Endothelial cell of umbilical vein (primary cell): ENCODE measurements at regions not wholly inside any gene's neighbourhood (a gene's known extent, or its start where the extent isn't known, plus 50 kb on each side); places are given as distances from the start of the nearest gene placed in this dataset.

Source experiments
- CTCF ChIP-seq, 2 donors: IDR thresholded peaks; 1 replicate in 1 of 2; 2 replicates in 1 of 2; pipeline ENCODE4 v1.5.1; 2011; ENCODE audit warnings: low read length in 2 of 2, mild to moderate bottlenecking in 2 of 2, moderate library complexity in 2 of 2, control low read depth in 1 of 2, inconsistent platforms in 1 of 2, low read depth in 1 of 2; ENCODE audit not compliant: insufficient read depth in 1 of 2; ENCODE audit errors: extremely low read depth in 1 of 2
- EZH2 ChIP-seq: IDR thresholded peaks from 2 replicates; pipeline ENCODE4 v1.6.1; 2012; ENCODE audit warnings: borderline replicate concordance, low read depth, mild to moderate bottlenecking, moderate library complexity, low read length, inconsistent platforms; ENCODE audit not compliant: severe bottlenecking
- GATA2 ChIP-seq: IDR thresholded peaks from 2 replicates; pipeline ENCODE4 v1.7.0; 2011; ENCODE audit warnings: low read depth, mild to moderate bottlenecking, moderate library complexity, mixed read lengths, low read length; ENCODE audit not compliant: insufficient read length, insufficient read depth
- JUN ChIP-seq: IDR thresholded peaks from 2 replicates; pipeline ENCODE4 v1.6.1; 2011; ENCODE audit warnings: borderline replicate concordance, low read depth; ENCODE audit not compliant: insufficient read length, insufficient read depth
- MAX ChIP-seq: IDR thresholded peaks from 2 replicates; pipeline ENCODE4 v1.6.1; 2011; ENCODE audit not compliant: insufficient read depth, insufficient read length
- POLR2A ChIP-seq: IDR thresholded peaks from 2 replicates; pipeline ENCODE4 v1.6.1; 2012; ENCODE audit warnings: low read depth, mild to moderate bottlenecking, control low read depth, low read length
- POLR2AphosphoS5 ChIP-seq: IDR thresholded peaks from 2 replicates; pipeline ENCODE4 v1.6.1; 2012; ENCODE audit warnings: low read depth, mild to moderate bottlenecking, control low read depth, low read length, moderate library complexity; ENCODE audit not compliant: insufficient read depth

- TF ChIP-seq POLR2A (no peak), CTCF (IDR thresholded peaks at IDR 0.05; ENCODE audit: extremely low read depth in 1 of 2, insufficient read depth in 1 of 2, low read depth in 1 of 2, low read length in 2 of 2) (no peak), POLR2AphosphoS5 (no peak), MAX (no peak), GATA2 (no peak), EZH2 (no peak), JUN (no peak)
Observed at GRCh38 chr4:94084155-94084554, 123.5 kb upstream of the SMARCAD1 start.
